A549 (cell line): ENCODE measurements at regions not wholly inside any gene's neighbourhood (a gene's known extent, or its start where the extent isn't known, plus 50 kb on each side); places are given as distances from the start of the nearest gene placed in this dataset.
A peak's percentile ranks its signal among the peaks of the same experiment; 100 is the strongest.

Source experiments
- ATAC-seq, 2 experiments: fragments of 200-7000 bp in 1 of 2; fragments of >200 bp in 1 of 2; cut with Nextera tagmentation in 1 of 2; cut with Tn5 transposase in 1 of 2; 3 replicates each; pipeline versions ENCODE4 v1.8.0 to v1.9.1; 2018 to 2020; ENCODE audit warnings: mild to moderate bottlenecking in 1 of 2, moderate library complexity in 1 of 2
- CTCF ChIA-PET: fragments of 300-600 bp; sonication (Branson Sonifier 250); formaldehyde crosslinking; extraction: SDS; loops from one replicate; lab custom pipeline; 2021; ENCODE audit warnings: antibody characterized with exemption, inconsistent platforms; lab: Yijun Ruan, JAX
- POLR2A ChIA-PET: fragments of 350-600 bp; formaldehyde crosslinking; extraction: SDS; loops from one replicate; lab custom pipeline; 2021; ENCODE audit warnings: antibody characterized with exemption, inconsistent platforms; lab: Yijun Ruan, JAX
- DNase-seq, 2 experiments: peaks; one replicate each; pipeline versions ENCODE4 v3.0.0 to v3.0.0-alpha.2; 2011 to 2016; ENCODE audit warnings: low read depth in 1 of 2, low spot score in 1 of 2
- FAIRE-seq: peaks from 2 replicates; lab custom pipeline; 2011; peaks lifted over from hg19 to GRCh38; lab: Jason Lieb, UNC
- H3K27ac ChIP-seq, 2 experiments: fragments of >200 bp; sonication (Bioruptor Twin); formaldehyde crosslinking; 3 replicates each; pipeline ENCODE4 v1.5.1; 2016 to 2017
- H3K4me1 ChIP-seq: fragments of >200 bp; sonication (Bioruptor Twin); formaldehyde crosslinking; 3 replicates; pipeline ENCODE4 v1.6.1; 2016
- H3K4me2 ChIP-seq: fragments of >200 bp; sonication (Bioruptor Twin); formaldehyde crosslinking; 3 replicates; pipeline ENCODE4 v1.6.1; 2016
- H3K4me3 ChIP-seq: fragments of >200 bp; sonication (Bioruptor Twin); formaldehyde crosslinking; 3 replicates; pipeline ENCODE4 v1.5.1; 2016
- H3K9me3 ChIP-seq: fragments of >200 bp; sonication (Bioruptor Twin); formaldehyde crosslinking; 3 replicates; pipeline ENCODE4 v1.6.1; 2016
- CEBPB ChIP-seq, 2 experiments: fragments of >200 bp in 1 of 2; sonication (Bioruptor Twin) in 1 of 2; formaldehyde crosslinking in 1 of 2; IDR thresholded peaks; 2 replicates each; pipeline ENCODE4 v1.6.1; 2012 to 2016
- EHMT2 ChIP-seq: fragments of 200-600 bp; sonication (generic); IDR thresholded peaks from 2 replicates; pipeline ENCODE4 v1.6.1; 2016; ENCODE audit warnings: antibody characterized with exemption, low read depth, mild to moderate bottlenecking, moderate library complexity
- FOXS1 ChIP-seq: fragments of 250-450 bp; sonication (Bioruptor Pico); IDR thresholded peaks from 2 replicates; pipeline ENCODE4 v1.5.0; 2020; ENCODE audit warnings: mild to moderate bottlenecking, moderate library complexity
- HDAC2 ChIP-seq: fragments of 200-600 bp; sonication (generic); IDR thresholded peaks from 2 replicates; pipeline ENCODE4 v1.6.1; 2016
- HEYL ChIP-seq: fragments of 250-450 bp; sonication (Bioruptor Pico); IDR thresholded peaks from 2 replicates; pipeline ENCODE4 v1.8.0; 2021; ENCODE audit warnings: mild to moderate bottlenecking, moderate library complexity
- KDM5A ChIP-seq: fragments of 200-600 bp; sonication (generic); IDR thresholded peaks from 2 replicates; pipeline ENCODE4 v1.6.1; 2016; ENCODE audit warnings: antibody characterized with exemption, mild to moderate bottlenecking
- POLR2AphosphoS2 ChIP-seq: conservative IDR thresholded peaks from 2 replicates; pipeline ENCODE4 v1.6.1; 2012; ENCODE audit warnings: low read length, improper control_type of control experiment, inconsistent platforms
- RAD21 ChIP-seq, 2 experiments: fragments of >200 bp in 1 of 2; sonication (Bioruptor Twin) in 1 of 2; formaldehyde crosslinking in 1 of 2; IDR thresholded peaks in 1 of 2; conservative IDR thresholded peaks in 1 of 2; 2 replicates in 1 of 2; 3 replicates in 1 of 2; pipeline ENCODE4 v1.6.1; 2012 to 2018; ENCODE audit warnings: inconsistent platforms in 1 of 2
- RFX5 ChIP-seq: fragments of 450-650 bp; IDR thresholded peaks from 2 replicates; pipeline ENCODE4 v1.7.1; 2014; ENCODE audit warnings: antibody characterized with exemption, mild to moderate bottlenecking, moderate library complexity
- RNF2 ChIP-seq: fragments of 200-600 bp; sonication (generic); IDR thresholded peaks from 2 replicates; pipeline ENCODE4 v1.6.1; 2016; ENCODE audit warnings: low read depth, mild to moderate bottlenecking, antibody characterized with exemption, moderate library complexity, borderline replicate concordance
- SMC3 ChIP-seq: fragments of >200 bp; sonication (Bioruptor Twin); formaldehyde crosslinking; IDR thresholded peaks from 3 replicates; pipeline ENCODE4 v1.6.1; 2018; ENCODE audit warnings: inconsistent platforms
- SREBF2 ChIP-seq: fragments of 450-650 bp; IDR thresholded peaks from 2 replicates; pipeline ENCODE4 v1.6.1; 2014; ENCODE audit warnings: mild to moderate bottlenecking, moderate library complexity
- ZC3H11A ChIP-seq: fragments of 450-650 bp; IDR thresholded peaks from 2 replicates; pipeline ENCODE4 v1.6.1; 2014; ENCODE audit warnings: antibody characterized with exemption, mild to moderate bottlenecking
- ZSCAN20 ChIP-seq: fragments of 250-450 bp; sonication (Bioruptor Pico); IDR thresholded peaks from 2 replicates; pipeline ENCODE4 v1.8.0; 2022; ENCODE audit warnings: mild to moderate bottlenecking, moderate library complexity
- WGBS: methylation state at CpG from one replicate; pipeline ENCODE4 v1.1.6; 2017; ENCODE audit errors: missing lambda C conversion rate; 5-methylcytosine and 5-hydroxymethylcytosine counted together
- TF ChIP-seq, protein P1 (sequence below): IDR thresholded peaks from 2 replicates; pipeline ENCODE4 v1.6.1; 2012
- TF ChIP-seq, protein P2 (sequence below): fragments of 150-350 bp; IDR thresholded peaks from 2 replicates; pipeline ENCODE4 v1.6.1; 2014; ENCODE audit warnings: low read depth, mild to moderate bottlenecking, low read length
- TF ChIP-seq, protein P3 (sequence below): fragments of 200-600 bp; sonication (generic); IDR thresholded peaks from 2 replicates; pipeline ENCODE4 v1.6.1; 2016; ENCODE audit warnings: antibody characterized with exemption, mild to moderate bottlenecking, moderate library complexity
- TF ChIP-seq, protein P4 (sequence below): fragments of 250-450 bp; sonication (Bioruptor Pico); IDR thresholded peaks from 2 replicates; pipeline ENCODE4 v1.5.0; 2020; ENCODE audit warnings: low read depth, mild to moderate bottlenecking, moderate library complexity
- TF ChIP-seq, protein P5 (sequence below): fragments of >200 bp; sonication (Bioruptor Twin); formaldehyde crosslinking; IDR thresholded peaks from 3 replicates; pipeline ENCODE4 v1.5.1; 2016
- TF ChIP-seq, protein P6 (sequence below): fragments of 450-650 bp; IDR thresholded peaks from 2 replicates; pipeline ENCODE4 v1.6.1; 2014; ENCODE audit warnings: antibody characterized with exemption
- TF ChIP-seq, protein P7 (sequence below): IDR thresholded peaks from 2 replicates; pipeline ENCODE4 v1.6.1; 2012
- TF ChIP-seq, protein P8 (sequence below): fragments of >200 bp; sonication (Bioruptor Twin); formaldehyde crosslinking; IDR thresholded peaks from 3 replicates; pipeline ENCODE4 v1.6.1; 2016

DNA sequence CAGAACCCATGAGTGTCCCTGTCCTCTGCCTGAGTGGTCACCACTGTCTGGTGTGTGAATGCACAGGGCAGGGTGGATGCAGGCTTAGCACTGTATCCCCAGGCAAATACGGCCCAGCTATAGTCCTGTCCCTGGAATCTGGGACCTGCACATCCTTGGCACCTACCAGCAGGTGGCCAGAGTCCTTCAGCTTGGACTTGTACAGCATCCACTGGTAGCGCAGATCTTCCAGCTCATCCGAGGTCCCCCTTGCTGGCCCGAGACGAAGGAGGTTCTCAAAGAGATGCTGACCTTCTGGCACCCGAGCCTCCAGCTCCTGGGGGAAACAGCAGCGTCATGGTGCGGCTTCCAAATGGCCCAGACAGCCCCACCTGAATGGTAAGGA lies 83.4 kb downstream of the SYNE3 start:
- DNase-seq, result no peak
- H3K27ac ChIP-seq, result no peak overlapping the region
- ChIA-PET CTCF (interaction anchor here (0.5 to 4.4 kb wide), 21 partner anchors 11 to 1382 kb away, joined by 3 to 53 read pairs (median 4); no protein-coding TSS in a partner anchor), POLR2A (no interaction called here)
- no peak overlapping the region for H3K4me2 ChIP-seq
- H3K4me1 ChIP-seq, result no peaks in the 10 kb centered on the region
- no peaks in the 10 kb centered on the region for H3K9me3 ChIP-seq
- no peak for FAIRE-seq
- no peak overlapping the region for H3K4me3 ChIP-seq
- ATAC-seq, result no peak
- TF ChIP-seq CEBPB (IDR thresholded peaks at IDR 0.05) (no peak), RFX5 (no peak), EHMT2 (no peak), SMC3 (no peak), RAD21 (conservative IDR thresholded peaks at IDR 0.05 in 1 of 2, IDR thresholded peaks at IDR 0.05 in 1 of 2) (no peak), KDM5A (no peak), HEYL (no peak), SREBF2 (no peak), FOXS1 (CRISPR knock-in tag) (no peak)
- TF ChIP-seq, protein P1, sequence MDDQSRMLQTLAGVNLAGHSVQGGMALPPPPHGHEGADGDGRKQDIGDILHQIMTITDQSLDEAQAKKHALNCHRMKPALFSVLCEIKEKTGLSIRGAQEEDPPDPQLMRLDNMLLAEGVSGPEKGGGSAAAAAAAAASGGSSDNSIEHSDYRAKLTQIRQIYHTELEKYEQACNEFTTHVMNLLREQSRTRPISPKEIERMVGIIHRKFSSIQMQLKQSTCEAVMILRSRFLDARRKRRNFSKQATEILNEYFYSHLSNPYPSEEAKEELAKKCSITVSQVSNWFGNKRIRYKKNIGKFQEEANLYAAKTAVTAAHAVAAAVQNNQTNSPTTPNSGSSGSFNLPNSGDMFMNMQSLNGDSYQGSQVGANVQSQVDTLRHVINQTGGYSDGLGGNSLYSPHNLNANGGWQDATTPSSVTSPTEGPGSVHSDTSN, result no peak
- TF ChIP-seq, protein P2, sequence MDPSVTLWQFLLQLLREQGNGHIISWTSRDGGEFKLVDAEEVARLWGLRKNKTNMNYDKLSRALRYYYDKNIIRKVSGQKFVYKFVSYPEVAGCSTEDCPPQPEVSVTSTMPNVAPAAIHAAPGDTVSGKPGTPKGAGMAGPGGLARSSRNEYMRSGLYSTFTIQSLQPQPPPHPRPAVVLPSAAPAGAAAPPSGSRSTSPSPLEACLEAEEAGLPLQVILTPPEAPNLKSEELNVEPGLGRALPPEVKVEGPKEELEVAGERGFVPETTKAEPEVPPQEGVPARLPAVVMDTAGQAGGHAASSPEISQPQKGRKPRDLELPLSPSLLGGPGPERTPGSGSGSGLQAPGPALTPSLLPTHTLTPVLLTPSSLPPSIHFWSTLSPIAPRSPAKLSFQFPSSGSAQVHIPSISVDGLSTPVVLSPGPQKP, result no peak
- TF ChIP-seq, protein P3, sequence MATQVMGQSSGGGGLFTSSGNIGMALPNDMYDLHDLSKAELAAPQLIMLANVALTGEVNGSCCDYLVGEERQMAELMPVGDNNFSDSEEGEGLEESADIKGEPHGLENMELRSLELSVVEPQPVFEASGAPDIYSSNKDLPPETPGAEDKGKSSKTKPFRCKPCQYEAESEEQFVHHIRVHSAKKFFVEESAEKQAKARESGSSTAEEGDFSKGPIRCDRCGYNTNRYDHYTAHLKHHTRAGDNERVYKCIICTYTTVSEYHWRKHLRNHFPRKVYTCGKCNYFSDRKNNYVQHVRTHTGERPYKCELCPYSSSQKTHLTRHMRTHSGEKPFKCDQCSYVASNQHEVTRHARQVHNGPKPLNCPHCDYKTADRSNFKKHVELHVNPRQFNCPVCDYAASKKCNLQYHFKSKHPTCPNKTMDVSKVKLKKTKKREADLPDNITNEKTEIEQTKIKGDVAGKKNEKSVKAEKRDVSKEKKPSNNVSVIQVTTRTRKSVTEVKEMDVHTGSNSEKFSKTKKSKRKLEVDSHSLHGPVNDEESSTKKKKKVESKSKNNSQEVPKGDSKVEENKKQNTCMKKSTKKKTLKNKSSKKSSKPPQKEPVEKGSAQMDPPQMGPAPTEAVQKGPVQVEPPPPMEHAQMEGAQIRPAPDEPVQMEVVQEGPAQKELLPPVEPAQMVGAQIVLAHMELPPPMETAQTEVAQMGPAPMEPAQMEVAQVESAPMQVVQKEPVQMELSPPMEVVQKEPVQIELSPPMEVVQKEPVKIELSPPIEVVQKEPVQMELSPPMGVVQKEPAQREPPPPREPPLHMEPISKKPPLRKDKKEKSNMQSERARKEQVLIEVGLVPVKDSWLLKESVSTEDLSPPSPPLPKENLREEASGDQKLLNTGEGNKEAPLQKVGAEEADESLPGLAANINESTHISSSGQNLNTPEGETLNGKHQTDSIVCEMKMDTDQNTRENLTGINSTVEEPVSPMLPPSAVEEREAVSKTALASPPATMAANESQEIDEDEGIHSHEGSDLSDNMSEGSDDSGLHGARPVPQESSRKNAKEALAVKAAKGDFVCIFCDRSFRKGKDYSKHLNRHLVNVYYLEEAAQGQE, result no peak
- TF ChIP-seq, protein P4, sequence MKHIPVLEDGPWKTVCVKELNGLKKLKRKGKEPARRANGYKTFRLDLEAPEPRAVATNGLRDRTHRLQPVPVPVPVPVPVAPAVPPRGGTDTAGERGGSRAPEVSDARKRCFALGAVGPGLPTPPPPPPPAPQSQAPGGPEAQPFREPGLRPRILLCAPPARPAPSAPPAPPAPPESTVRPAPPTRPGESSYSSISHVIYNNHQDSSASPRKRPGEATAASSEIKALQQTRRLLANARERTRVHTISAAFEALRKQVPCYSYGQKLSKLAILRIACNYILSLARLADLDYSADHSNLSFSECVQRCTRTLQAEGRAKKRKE (CRISPR knock-in tag), result no peak
- WGBS, result 41% methylated on average over 8 of the region's 8 CpGs

DNA sequence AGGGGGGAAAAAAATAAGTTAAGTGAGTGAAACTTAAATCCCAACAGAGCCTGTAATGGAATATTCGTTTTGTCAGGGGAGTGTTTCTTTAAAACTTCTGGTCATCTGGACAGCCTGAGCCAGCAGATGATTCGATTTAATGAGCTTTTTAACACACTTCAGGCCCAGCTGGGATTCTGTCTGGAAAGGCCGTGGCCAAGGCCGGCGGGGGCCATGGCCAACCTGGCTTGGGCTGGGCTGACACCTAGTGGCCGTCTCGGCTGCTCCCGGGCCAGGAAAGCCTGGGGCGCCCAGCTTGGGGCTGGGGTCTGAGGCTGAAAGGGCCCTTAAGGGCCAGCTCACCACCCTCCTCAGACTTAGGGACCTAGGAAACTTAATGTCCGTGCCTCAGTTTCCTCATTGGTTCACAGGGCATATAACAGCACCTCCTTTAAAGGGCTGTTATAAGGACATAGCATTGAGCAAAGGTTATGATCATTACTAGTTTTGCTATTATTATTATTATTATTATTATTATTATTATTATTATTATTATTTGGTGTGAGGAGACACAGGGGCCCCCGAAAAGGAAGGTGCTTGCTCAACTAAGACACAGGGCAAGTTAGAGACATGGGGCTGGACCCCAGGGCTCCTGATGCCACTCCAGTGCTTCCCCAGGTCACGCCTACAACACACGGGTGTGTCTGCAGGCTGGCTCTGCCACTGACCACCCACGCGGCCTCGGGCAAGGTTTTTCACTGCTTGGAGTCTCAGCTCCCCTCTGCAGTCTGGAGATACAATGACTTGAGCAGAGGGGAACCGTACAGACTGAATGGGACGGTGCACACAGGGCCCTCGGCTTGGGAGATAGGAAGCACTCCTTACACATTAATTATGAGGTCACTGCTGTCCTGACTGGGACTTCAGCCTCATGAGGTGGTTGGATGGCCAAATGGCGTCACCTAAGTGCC lies 84.0 kb downstream of the SYNE3 start:
- POLR2A ChIA-PET, result no interaction called here
- no peaks in the 10 kb centered on the region for H3K9me3 ChIP-seq
- H3K4me2 ChIP-seq, result no peak overlapping the region
- H3K4me1 ChIP-seq, result no peaks in the 10 kb centered on the region
- H3K27ac ChIP-seq, result peak overlapping the region; percentile 38 to 71; a peak in 4 of 6 replicates
- DNase-seq, result peak; percentile 37 to 65
- H3K4me3 ChIP-seq, result no peak overlapping the region
- peak; percentile 84 to 96 for ATAC-seq
- CTCF ChIA-PET, result interaction anchor here (0.5 to 4.4 kb wide), 57 partner anchors 8 to 1381 kb away, joined by 3 to 53 read pairs (median 4); no protein-coding TSS in a partner anchor
- FAIRE-seq, result no peak
- WGBS, result 24% methylated on average over 17 of the region's 20 CpGs
- TF ChIP-seq, protein P4 (CRISPR knock-in tag), result no peak
- TF ChIP-seq ZC3H11A, result no peak
- TF ChIP-seq FOXS1 (CRISPR knock-in tag), result no peak
- no peak for TF ChIP-seq RNF2
- no peak for TF ChIP-seq ZSCAN20 (CRISPR knock-in tag)
- TF ChIP-seq, protein P5, sequence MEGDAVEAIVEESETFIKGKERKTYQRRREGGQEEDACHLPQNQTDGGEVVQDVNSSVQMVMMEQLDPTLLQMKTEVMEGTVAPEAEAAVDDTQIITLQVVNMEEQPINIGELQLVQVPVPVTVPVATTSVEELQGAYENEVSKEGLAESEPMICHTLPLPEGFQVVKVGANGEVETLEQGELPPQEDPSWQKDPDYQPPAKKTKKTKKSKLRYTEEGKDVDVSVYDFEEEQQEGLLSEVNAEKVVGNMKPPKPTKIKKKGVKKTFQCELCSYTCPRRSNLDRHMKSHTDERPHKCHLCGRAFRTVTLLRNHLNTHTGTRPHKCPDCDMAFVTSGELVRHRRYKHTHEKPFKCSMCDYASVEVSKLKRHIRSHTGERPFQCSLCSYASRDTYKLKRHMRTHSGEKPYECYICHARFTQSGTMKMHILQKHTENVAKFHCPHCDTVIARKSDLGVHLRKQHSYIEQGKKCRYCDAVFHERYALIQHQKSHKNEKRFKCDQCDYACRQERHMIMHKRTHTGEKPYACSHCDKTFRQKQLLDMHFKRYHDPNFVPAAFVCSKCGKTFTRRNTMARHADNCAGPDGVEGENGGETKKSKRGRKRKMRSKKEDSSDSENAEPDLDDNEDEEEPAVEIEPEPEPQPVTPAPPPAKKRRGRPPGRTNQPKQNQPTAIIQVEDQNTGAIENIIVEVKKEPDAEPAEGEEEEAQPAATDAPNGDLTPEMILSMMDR, result peak; percentile 88
- TF ChIP-seq, protein P6, sequence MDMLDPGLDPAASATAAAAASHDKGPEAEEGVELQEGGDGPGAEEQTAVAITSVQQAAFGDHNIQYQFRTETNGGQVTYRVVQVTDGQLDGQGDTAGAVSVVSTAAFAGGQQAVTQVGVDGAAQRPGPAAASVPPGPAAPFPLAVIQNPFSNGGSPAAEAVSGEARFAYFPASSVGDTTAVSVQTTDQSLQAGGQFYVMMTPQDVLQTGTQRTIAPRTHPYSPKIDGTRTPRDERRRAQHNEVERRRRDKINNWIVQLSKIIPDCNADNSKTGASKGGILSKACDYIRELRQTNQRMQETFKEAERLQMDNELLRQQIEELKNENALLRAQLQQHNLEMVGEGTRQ, result no peak
- TF ChIP-seq HDAC2, result no peak
- no peak for TF ChIP-seq POLR2AphosphoS2
- TF ChIP-seq, protein P7, sequence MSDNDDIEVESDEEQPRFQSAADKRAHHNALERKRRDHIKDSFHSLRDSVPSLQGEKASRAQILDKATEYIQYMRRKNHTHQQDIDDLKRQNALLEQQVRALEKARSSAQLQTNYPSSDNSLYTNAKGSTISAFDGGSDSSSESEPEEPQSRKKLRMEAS, result no peak
- TF ChIP-seq, protein P8, sequence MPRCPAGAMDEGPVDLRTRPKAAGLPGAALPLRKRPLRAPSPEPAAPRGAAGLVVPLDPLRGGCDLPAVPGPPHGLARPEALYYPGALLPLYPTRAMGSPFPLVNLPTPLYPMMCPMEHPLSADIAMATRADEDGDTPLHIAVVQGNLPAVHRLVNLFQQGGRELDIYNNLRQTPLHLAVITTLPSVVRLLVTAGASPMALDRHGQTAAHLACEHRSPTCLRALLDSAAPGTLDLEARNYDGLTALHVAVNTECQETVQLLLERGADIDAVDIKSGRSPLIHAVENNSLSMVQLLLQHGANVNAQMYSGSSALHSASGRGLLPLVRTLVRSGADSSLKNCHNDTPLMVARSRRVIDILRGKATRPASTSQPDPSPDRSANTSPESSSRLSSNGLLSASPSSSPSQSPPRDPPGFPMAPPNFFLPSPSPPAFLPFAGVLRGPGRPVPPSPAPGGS, result no peak
